ENCODE measurements at regions not wholly inside any gene's neighbourhood (a gene's known extent, or its start where the extent isn't known, plus 50 kb on each side); places are given as distances from the start of the nearest gene placed in this dataset.

GRCh38 chr4:31674313-31674947 lies 954.3 kb downstream of the PCDH7 start:
- no peak for TF ChIP-seq CREB1 (IDR thresholded peaks at IDR 0.05; ENCODE audit: low read depth)
- peak; percentile 54 for TF ChIP-seq RAD21 (IDR thresholded peaks at IDR 0.05; ENCODE audit: low read depth)
- TF ChIP-seq CEBPB (IDR thresholded peaks at IDR 0.05): no peak
- TF ChIP-seq REST (IDR thresholded peaks at IDR 0.05; ENCODE audit: low read depth): no peak
- TF ChIP-seq USF1 (IDR thresholded peaks at IDR 0.05): no peak
- TF ChIP-seq TAF1 (IDR thresholded peaks at IDR 0.05; ENCODE audit: low read depth): no peak
- TF ChIP-seq, protein P1, sequence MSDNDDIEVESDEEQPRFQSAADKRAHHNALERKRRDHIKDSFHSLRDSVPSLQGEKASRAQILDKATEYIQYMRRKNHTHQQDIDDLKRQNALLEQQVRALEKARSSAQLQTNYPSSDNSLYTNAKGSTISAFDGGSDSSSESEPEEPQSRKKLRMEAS (IDR thresholded peaks at IDR 0.05): no peak
- TF ChIP-seq NFIC (IDR thresholded peaks at IDR 0.05): no peak
- TF ChIP-seq TCF12 (IDR thresholded peaks at IDR 0.05; ENCODE audit: low read depth): no peak
- TF ChIP-seq FOXM1 (IDR thresholded peaks at IDR 0.05; ENCODE audit: borderline replicate concordance, low read depth): no peak
- no peak for TF ChIP-seq EP300 (IDR thresholded peaks at IDR 0.05; ENCODE audit: borderline replicate concordance)
- no peak for TF ChIP-seq EGR1 (IDR thresholded peaks at IDR 0.05)
- TF ChIP-seq ZBTB7A (IDR thresholded peaks at IDR 0.05; ENCODE audit: low read depth): no peak
